ENCODE measurements at regions not wholly inside any gene's neighbourhood (a gene's known extent, or its start where the extent isn't known, plus 50 kb on each side); places are given as distances from the start of the nearest gene placed in this dataset.
A peak's percentile ranks its signal among the peaks of the same experiment; 100 is the strongest.

DNA sequence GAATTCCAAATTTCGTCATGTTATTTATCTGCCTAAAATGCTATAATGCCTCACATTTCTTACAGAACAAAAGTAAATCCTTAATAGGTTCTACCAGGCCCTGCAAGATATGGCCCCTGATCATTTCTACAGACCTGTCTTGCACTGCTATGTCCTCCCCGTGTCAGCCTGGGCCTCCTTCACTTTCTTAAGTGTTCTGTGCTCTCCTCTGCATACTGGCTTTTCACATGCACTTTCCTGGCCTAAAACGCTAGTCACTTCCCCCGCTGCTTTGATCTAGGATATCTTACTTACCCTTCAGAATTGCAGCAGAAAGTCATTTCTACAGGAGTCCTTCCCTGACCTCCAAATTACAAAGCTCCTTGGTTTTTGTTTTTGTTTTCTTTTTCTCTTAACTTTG is 551.3 kb downstream of the NSUN3 start:
- Histone ChIP-seq H4K20me1 (ENCODE audit: insufficient read depth, poor library complexity, severe bottlenecking) (no peaks in the 10 kb centered on the region), H3K79me2 (no peaks in the 10 kb centered on the region), H3K36me3 (replicated peaks; ENCODE audit: insufficient read depth, low read depth) (no peaks in the 10 kb centered on the region), H2AFZ (peak overlapping the region; percentile 6), H3K4me1 (ENCODE audit: insufficient read depth) (no peaks in the 10 kb centered on the region), H3K9me3 (ENCODE audit: low read depth) (no peaks in the 10 kb centered on the region), H3K27me3 (no peaks in the 10 kb centered on the region), H3K27ac (no peak overlapping the region), H3K4me3 (no peak overlapping the region), H3K4me2 (no peak overlapping the region), H3K9me2 (replicated peaks; ENCODE audit: insufficient read depth) (no peaks in the 10 kb centered on the region)
- no peak for TF ChIP-seq EZH2 (IDR thresholded peaks at IDR 0.05; ENCODE audit: borderline replicate concordance)
- TF ChIP-seq, protein P1, sequence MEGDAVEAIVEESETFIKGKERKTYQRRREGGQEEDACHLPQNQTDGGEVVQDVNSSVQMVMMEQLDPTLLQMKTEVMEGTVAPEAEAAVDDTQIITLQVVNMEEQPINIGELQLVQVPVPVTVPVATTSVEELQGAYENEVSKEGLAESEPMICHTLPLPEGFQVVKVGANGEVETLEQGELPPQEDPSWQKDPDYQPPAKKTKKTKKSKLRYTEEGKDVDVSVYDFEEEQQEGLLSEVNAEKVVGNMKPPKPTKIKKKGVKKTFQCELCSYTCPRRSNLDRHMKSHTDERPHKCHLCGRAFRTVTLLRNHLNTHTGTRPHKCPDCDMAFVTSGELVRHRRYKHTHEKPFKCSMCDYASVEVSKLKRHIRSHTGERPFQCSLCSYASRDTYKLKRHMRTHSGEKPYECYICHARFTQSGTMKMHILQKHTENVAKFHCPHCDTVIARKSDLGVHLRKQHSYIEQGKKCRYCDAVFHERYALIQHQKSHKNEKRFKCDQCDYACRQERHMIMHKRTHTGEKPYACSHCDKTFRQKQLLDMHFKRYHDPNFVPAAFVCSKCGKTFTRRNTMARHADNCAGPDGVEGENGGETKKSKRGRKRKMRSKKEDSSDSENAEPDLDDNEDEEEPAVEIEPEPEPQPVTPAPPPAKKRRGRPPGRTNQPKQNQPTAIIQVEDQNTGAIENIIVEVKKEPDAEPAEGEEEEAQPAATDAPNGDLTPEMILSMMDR (IDR thresholded peaks at IDR 0.05; ENCODE audit: poor library complexity): no peak
- TF ChIP-seq EZH2phosphoT487 (IDR thresholded peaks at IDR 0.05; ENCODE audit: low read depth, severe bottlenecking, unreplicated experiment): no peak
- no peak for DNase-seq (ENCODE audit: low spot score)
- WGBS (ENCODE audit: low lambda C conversion rate, missing lambda C conversion rate): 79% methylated on average over 4 of the region's 4 CpGs

DNA sequence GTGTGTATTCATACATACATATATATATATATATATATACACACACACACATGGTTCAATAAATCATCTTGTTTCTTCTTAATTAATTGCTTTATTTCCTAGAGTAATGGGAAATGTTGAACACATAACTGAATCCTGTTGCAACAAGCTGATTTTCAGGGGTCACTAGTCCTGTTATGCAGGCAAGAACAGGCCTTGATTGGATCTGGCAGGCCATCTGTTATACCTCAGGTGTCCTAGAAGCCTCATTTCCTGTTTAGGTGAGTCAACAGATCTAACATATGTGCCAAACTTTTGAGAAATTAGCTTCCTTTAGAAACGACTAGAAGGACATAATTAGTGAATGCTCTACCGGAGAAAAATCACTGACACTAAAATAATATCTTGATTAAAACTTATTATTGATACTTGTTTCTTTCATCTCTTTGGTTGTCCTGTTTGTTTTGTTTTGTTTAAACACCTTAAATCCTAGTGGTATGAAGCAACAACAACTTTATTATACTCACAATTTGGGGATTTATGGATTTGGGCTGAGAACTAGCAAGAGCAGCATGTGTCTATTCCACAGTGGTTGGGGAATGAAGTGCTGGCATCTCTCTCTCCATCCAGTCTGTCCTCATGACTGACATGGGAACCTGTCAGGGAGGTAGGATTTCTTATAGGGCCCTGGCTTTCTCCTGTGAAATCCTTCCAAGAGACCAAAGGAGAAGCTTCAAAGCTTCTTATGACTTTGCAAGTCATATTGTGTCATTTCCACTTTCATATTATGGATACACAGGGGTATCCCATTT is 552.6 kb downstream of the NSUN3 start:
- no peaks in the 10 kb centered on the region for H3K36me3 ChIP-seq (replicated peaks; ENCODE audit: insufficient read depth, low read depth)
- no peaks in the 10 kb centered on the region for H4K20me1 ChIP-seq (ENCODE audit: insufficient read depth, poor library complexity, severe bottlenecking)
- no peaks in the 10 kb centered on the region for H3K27me3 ChIP-seq
- no peaks in the 10 kb centered on the region for H3K79me2 ChIP-seq
- no peak overlapping the region for H2AFZ ChIP-seq
- no peaks in the 10 kb centered on the region for H3K9me3 ChIP-seq (ENCODE audit: low read depth)
- DNase-seq (ENCODE audit: low spot score): no peak
- no peaks in the 10 kb centered on the region for H3K4me1 ChIP-seq (ENCODE audit: insufficient read depth)
- H3K27ac ChIP-seq: no peak overlapping the region
- TF ChIP-seq, protein P1 (IDR thresholded peaks at IDR 0.05; ENCODE audit: poor library complexity): no peak
- no peak for TF ChIP-seq EZH2 (IDR thresholded peaks at IDR 0.05; ENCODE audit: borderline replicate concordance)
- TF ChIP-seq EZH2phosphoT487 (IDR thresholded peaks at IDR 0.05; ENCODE audit: low read depth, severe bottlenecking, unreplicated experiment): no peak
- no peak overlapping the region for H3K4me3 ChIP-seq
- 64% methylated on average over 2 of the region's 2 CpGs for WGBS (ENCODE audit: low lambda C conversion rate, missing lambda C conversion rate)
- no peak overlapping the region for H3K4me2 ChIP-seq
- H3K9me2 ChIP-seq (replicated peaks; ENCODE audit: insufficient read depth): no peaks in the 10 kb centered on the region

DNA sequence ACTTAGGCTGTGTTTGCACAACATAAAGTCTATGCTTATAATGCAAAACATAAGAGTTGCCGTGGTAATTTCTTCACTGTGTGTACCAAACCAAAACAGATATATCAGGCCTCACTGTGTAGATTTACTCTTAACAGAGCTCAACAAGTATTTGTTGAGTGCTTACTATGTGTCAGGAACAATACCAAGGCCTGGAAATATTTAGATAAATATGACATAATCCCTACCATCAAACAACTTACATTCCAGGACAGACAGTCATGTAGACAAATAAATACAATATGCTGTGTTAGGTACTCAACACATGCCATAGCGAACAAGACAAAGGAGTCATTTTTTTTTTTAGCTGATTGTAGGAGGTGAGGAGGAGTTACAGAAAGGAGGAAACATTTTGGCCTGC is 554.0 kb downstream of the NSUN3 start:
- no peak for DNase-seq (ENCODE audit: low spot score)
- Histone ChIP-seq H3K9me3 (ENCODE audit: low read depth) (no peaks in the 10 kb centered on the region), H3K27ac (no peak overlapping the region), H3K36me3 (replicated peaks; ENCODE audit: insufficient read depth, low read depth) (no peaks in the 10 kb centered on the region), H3K79me2 (no peaks in the 10 kb centered on the region), H4K20me1 (ENCODE audit: insufficient read depth, poor library complexity, severe bottlenecking) (no peaks in the 10 kb centered on the region), H2AFZ (no peak overlapping the region), H3K9me2 (replicated peaks; ENCODE audit: insufficient read depth) (no peaks in the 10 kb centered on the region), H3K4me3 (no peak overlapping the region), H3K27me3 (no peaks in the 10 kb centered on the region), H3K4me1 (ENCODE audit: insufficient read depth) (no peaks in the 10 kb centered on the region), H3K4me2 (no peak overlapping the region)
- TF ChIP-seq EZH2 (IDR thresholded peaks at IDR 0.05; ENCODE audit: borderline replicate concordance) (no peak), EZH2phosphoT487 (IDR thresholded peaks at IDR 0.05; ENCODE audit: low read depth, severe bottlenecking, unreplicated experiment) (no peak)
- TF ChIP-seq, protein P1 (IDR thresholded peaks at IDR 0.05; ENCODE audit: poor library complexity): no peak
- 72% methylated on average over 2 of the region's 2 CpGs for WGBS (ENCODE audit: low lambda C conversion rate, missing lambda C conversion rate)
